ENCODE measurements at regions not wholly inside any gene's neighbourhood (a gene's known extent, or its start where the extent isn't known, plus 50 kb on each side); places are given as distances from the start of the nearest gene placed in this dataset.

DNA sequence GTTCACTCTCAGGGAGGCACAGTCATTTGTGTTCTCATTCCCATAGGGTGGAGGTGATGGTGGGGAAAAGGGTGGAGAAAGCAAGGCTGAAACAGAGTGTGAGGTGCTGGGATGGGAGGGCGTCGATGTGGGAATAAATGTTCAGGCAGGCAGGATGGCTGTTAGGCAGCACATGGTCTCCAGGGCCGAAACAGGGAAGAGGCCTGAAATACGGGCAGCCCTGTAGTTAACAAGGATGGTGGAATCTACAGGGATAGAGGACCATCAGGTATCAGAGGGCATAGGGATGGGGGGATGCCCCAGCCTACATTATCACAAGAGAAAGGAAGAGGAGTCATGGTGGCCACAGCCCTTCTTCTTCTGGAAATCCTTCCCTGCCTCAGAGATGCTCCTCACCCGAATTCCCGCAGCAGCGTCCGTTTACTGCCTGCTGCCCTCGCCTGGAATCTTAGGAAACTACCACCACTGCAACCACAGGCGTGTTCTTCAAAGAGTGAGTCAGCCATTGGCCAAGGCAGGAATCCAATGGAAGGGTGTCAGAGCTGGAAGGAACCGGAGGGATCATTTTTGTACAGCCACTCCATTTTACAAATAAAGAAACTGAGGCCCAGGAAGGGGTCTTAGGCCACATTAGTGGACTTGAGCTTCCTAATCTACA is 49.7 kb upstream of the POMGNT2 start:
- no peak for DNase-seq (ENCODE audit: low read depth in 2 of 3, low spot score in 2 of 3)

Measured in activated CD8-positive, alpha-beta memory T cell treated with anti-CD3 and anti-CD28 coated beads for 48 hours (primary cell).